Ishikawa (cell line): ENCODE measurements at regions not wholly inside any gene's neighbourhood (a gene's known extent, or its start where the extent isn't known, plus 50 kb on each side); places are given as distances from the start of the nearest gene placed in this dataset.

ENCODE experiments used
- CEBPB ChIP-seq: IDR thresholded peaks from 2 replicates; pipeline ENCODE4 v1.6.1; 2012
- CREB1 ChIP-seq: IDR thresholded peaks from 2 replicates; pipeline ENCODE4 v1.6.1; 2012; ENCODE audit warnings: low read depth
- EGR1 ChIP-seq: IDR thresholded peaks from 2 replicates; pipeline ENCODE4 v1.6.1; 2012
- EP300 ChIP-seq: IDR thresholded peaks from 2 replicates; pipeline ENCODE4 v1.6.1; 2012; ENCODE audit warnings: borderline replicate concordance
- FOXM1 ChIP-seq: IDR thresholded peaks from 2 replicates; pipeline ENCODE4 v1.6.1; 2012; ENCODE audit warnings: low read depth, borderline replicate concordance
- MAX ChIP-seq: IDR thresholded peaks from 2 replicates; pipeline ENCODE4 v1.6.1; 2012
- NFIC ChIP-seq: IDR thresholded peaks from 2 replicates; pipeline ENCODE4 v1.6.1; 2012
- RAD21 ChIP-seq: IDR thresholded peaks from 2 replicates; pipeline ENCODE4 v1.6.1; 2012; ENCODE audit warnings: low read depth
- TAF1 ChIP-seq: IDR thresholded peaks from 2 replicates; pipeline ENCODE4 v1.6.1; 2012; ENCODE audit warnings: low read depth, mild to moderate bottlenecking
- TCF12 ChIP-seq: IDR thresholded peaks from 2 replicates; pipeline ENCODE4 v1.6.1; 2012; ENCODE audit warnings: low read depth
- TEAD4 ChIP-seq: IDR thresholded peaks from 2 replicates; pipeline ENCODE4 v1.6.1; 2012
- USF1 ChIP-seq: IDR thresholded peaks from 2 replicates; pipeline ENCODE4 v1.6.1; 2012
- YY1 ChIP-seq: IDR thresholded peaks from 2 replicates; pipeline ENCODE4 v1.6.1; 2012; ENCODE audit warnings: low read depth
- ZBTB7A ChIP-seq: IDR thresholded peaks from 2 replicates; pipeline ENCODE4 v1.6.1; 2012; ENCODE audit warnings: low read depth
- TF ChIP-seq, protein P1 (sequence below): IDR thresholded peaks from 2 replicates; pipeline ENCODE4 v1.6.1; 2012; ENCODE audit warnings: low read depth, mild to moderate bottlenecking

- TF ChIP-seq, protein P1, sequence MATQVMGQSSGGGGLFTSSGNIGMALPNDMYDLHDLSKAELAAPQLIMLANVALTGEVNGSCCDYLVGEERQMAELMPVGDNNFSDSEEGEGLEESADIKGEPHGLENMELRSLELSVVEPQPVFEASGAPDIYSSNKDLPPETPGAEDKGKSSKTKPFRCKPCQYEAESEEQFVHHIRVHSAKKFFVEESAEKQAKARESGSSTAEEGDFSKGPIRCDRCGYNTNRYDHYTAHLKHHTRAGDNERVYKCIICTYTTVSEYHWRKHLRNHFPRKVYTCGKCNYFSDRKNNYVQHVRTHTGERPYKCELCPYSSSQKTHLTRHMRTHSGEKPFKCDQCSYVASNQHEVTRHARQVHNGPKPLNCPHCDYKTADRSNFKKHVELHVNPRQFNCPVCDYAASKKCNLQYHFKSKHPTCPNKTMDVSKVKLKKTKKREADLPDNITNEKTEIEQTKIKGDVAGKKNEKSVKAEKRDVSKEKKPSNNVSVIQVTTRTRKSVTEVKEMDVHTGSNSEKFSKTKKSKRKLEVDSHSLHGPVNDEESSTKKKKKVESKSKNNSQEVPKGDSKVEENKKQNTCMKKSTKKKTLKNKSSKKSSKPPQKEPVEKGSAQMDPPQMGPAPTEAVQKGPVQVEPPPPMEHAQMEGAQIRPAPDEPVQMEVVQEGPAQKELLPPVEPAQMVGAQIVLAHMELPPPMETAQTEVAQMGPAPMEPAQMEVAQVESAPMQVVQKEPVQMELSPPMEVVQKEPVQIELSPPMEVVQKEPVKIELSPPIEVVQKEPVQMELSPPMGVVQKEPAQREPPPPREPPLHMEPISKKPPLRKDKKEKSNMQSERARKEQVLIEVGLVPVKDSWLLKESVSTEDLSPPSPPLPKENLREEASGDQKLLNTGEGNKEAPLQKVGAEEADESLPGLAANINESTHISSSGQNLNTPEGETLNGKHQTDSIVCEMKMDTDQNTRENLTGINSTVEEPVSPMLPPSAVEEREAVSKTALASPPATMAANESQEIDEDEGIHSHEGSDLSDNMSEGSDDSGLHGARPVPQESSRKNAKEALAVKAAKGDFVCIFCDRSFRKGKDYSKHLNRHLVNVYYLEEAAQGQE = no peak
- TF ChIP-seq ZBTB7A (no peak), TAF1 (no peak), USF1 (no peak), NFIC (no peak), TCF12 (no peak), CREB1 (no peak), TEAD4 (no peak), CEBPB (no peak), YY1 (no peak), FOXM1 (no peak), EP300 (no peak), EGR1 (no peak)
Measured at GRCh38 chr14:101029668-101030290, 126.3 kb upstream of the RTL1 start.

DNA sequence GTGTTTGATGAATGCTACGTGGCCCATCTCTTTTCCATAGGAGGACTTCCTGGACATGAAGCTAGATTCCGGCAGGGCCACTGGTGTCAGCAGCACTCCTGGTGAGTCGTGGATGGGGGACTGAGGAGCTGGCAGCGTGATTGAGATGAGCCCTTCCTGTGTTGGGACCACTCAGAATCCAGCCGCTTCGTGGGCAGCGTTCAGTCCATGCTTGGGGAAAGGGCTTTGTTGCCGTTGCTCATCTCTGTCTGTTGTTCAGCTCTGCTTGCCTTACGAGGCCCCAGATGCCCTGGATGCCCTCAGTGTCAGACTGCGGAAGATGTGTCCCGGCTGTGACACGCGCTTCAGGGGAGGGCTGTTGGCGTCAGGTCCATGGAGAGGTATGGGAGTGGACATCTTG lies 127.1 kb upstream of the RTL1 start:
- TF ChIP-seq CEBPB = no peak
- TF ChIP-seq NFIC = no peak
- no peak for TF ChIP-seq EP300
- no peak for TF ChIP-seq RAD21
- TF ChIP-seq ZBTB7A = no peak
- TF ChIP-seq EGR1 = no peak
- no peak for TF ChIP-seq TAF1
- no peak for TF ChIP-seq TEAD4
- TF ChIP-seq FOXM1 = no peak
- TF ChIP-seq MAX = no peak
- TF ChIP-seq CREB1 = no peak

GRCh38 chr14:101031186-101031585 lies 127.7 kb upstream of the RTL1 start:
- TF ChIP-seq EGR1 = no peak
- TF ChIP-seq EP300 = no peak
- no peak for TF ChIP-seq FOXM1

- TF ChIP-seq USF1 (no peak), EP300 (no peak), CEBPB (no peak), TEAD4 (no peak), RAD21 (no peak), TAF1 (no peak), FOXM1 (no peak), CREB1 (no peak), EGR1 (no peak), MAX (no peak), ZBTB7A (no peak), TCF12 (no peak), NFIC (no peak), YY1 (no peak)
- TF ChIP-seq, protein P1 = no peak
Measured at GRCh38 chr14:101031721-101032120, 128.2 kb upstream of the RTL1 start.

- TF ChIP-seq TCF12 = no peak
- TF ChIP-seq FOXM1 = no peak
Measured at GRCh38 chr14:101032433-101032832, 128.9 kb upstream of the RTL1 start.

DNA sequence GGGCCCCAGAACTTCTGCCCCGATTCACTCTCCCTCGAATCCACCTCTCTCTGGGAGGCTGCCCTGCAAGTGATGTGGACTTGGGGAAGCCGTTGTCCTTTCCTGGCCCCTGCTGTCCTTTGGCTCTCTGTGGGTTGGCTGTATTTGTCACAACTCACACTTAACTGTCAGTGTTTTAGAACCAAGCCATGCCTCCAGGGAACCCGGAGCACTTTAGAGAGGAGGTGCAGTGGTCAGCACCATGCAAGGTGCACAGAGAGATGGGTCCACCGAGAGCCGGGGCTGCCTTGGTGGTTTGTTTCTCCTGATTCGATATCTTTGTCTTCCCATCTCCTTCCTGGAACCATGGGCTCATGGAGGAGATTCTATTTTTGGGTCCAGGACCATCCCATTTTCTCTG lies 129.5 kb upstream of the RTL1 start:
- TF ChIP-seq TAF1 (no peak), CEBPB (no peak), CREB1 (no peak), TCF12 (no peak)
